Urinary bladder (tissue), 3 donors: ENCODE measurements at regions not wholly inside any gene's neighbourhood (a gene's known extent, or its start where the extent isn't known, plus 50 kb on each side); places are given as distances from the start of the nearest gene placed in this dataset.
"Not testable (repeated sequence)": the region's sequence is repeated elsewhere in the genome, so short reads cannot be mapped to it uniquely, and the experiment has no call there.

Experiments used
- DNase-seq: peaks from one replicate; pipeline ENCODE4 v3.0.0-alpha.2; 2015; ENCODE audit errors: extremely low spot score
- H3K27ac ChIP-seq: one replicate; pipeline ENCODE4 v1.5.1; 2013; ENCODE audit warnings: low read depth, mild to moderate bottlenecking, moderate library complexity
- H3K36me3 ChIP-seq: one replicate; pipeline ENCODE4 v1.6.1; 2013; ENCODE audit warnings: mild to moderate bottlenecking, moderate library complexity; ENCODE audit not compliant: insufficient read depth
- H3K4me1 ChIP-seq: one replicate; pipeline ENCODE4 v1.6.1; 2013; ENCODE audit warnings: mild to moderate bottlenecking, moderate library complexity; ENCODE audit not compliant: insufficient read depth
- H3K4me3 ChIP-seq: one replicate; pipeline ENCODE4 v1.5.1; 2013; ENCODE audit warnings: low read depth, low read length
- WGBS: extraction: QIAGEN DNeasy Blood & Tissue Kit; methylation state at CpG from one replicate; pipeline ENCODE4 v1.1.7; 2013; 5-methylcytosine and 5-hydroxymethylcytosine counted together
- donor health status: healthy with polysubstance abuse.
- donor health status: healthy.

DNA sequence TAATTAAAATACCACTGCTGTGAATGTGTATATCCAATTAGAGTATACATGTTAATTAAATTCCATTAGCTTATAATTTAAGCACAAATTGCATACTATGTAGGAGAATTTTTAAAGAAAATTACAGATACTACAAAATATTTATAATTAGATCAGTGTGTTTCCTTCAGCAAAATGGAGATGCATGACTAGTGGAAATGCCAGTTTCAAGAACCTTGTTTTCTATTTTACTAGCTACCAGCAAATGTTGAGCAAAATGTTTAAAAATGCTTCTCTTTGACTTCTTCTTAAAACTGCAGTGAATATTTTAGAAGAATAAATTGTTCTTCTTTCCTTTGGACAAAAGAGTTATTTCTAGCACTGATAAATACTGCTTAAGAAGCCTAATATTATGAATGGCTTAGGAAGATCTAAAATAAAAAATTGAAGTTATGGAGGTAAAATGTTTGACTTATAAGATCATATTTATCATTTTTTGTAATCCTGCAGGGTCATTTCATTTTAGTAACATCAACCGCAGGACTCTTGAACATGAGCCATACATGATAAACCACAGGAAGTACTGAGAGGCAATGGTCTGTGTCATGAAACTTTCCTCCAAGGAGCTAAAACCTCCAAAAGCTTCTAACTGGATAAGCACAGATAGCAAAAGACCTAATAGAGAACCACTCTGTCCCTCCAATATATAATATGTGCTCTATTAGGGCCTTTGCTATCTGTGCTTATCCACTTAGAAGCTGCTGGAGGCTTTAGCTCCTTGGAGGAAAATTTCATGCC, 1066.0 kb upstream of the CELF2 start:
- Histone ChIP-seq H3K27ac (no peak overlapping the region), H3K4me1 (no peaks in the 10 kb centered on the region)
- 78% methylated on average over 1 of the region's 1 CpG for WGBS

DNA sequence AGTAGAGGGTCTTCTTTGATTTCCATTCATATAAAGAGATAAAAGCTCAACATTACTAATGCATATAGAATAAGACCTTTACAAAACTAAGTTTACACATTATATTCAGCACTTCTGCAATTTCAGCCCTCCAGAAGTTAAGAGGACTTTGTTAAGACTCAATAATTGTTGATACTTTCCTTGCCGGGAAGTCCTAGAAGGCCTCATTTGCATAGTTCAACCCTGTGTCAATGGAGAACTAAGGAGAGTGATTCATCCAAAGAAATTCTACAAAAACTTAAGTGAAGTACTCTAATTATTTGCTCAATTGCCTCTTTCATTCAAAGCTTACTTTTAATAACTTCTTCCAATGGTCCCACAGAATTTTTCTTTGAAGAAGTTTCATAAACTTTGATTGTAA, 1060.3 kb upstream of the CELF2 start:
- Histone ChIP-seq H3K27ac (no peak overlapping the region), H3K36me3 (no peaks in the 10 kb centered on the region), H3K4me1 (no peaks in the 10 kb centered on the region), H3K4me3 (no peak overlapping the region)
- no peak for DNase-seq
- WGBS, result 41% methylated on average over 1 of the region's 1 CpG

More for the DNA sequence above, 1066.0 kb upstream of the CELF2 start:
- DNase-seq, result no peak
- no peaks in the 10 kb centered on the region for H3K36me3 ChIP-seq
- no peak overlapping the region for H3K4me3 ChIP-seq

DNA sequence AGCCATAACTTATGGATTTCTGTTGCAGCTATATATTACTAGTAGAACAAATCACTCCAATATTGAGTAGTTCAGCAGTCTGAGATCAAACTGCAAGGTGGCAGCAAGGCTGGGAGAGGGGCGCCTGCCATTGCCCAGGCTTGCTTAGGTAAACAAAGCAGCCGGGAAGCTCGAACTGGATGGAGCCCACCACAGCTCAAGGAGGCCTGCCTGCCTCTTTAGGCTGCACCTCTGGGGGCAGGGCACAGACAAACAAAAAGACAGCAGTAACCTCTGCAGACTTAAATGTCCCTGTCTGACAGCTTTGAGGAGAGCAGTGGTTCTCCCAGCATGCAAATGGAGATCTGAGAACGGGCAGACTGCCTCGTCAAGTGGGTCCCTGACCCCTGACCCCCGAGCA, 1059.8 kb upstream of the CELF2 start:
- 59% methylated on average over 6 of the region's 6 CpGs for WGBS
- H3K27ac ChIP-seq, H3K36me3 ChIP-seq, H3K4me3 ChIP-seq, DNase-seq, H3K4me1 ChIP-seq: not testable (repeated sequence)

DNA sequence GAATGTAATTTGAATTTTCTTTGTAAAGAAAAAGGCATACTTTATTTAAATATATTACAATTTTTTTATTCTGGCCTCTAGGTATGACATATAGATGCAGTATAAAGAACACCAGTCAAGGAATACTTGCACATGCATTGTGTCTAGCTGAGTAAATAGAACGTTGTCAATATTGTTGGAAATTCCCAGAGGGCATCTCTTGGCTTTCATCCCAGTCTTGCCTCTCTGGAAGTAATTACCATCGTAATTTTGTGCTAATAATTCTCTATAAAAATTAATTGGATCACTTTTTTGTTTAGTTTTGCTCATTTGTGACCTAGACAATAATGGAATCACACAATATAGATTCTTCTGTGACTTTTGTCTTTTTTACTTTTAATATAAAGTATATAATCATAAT, 1052.3 kb upstream of the CELF2 start:
- no peaks in the 10 kb centered on the region for H3K36me3 ChIP-seq
- H3K27ac ChIP-seq, result no peak overlapping the region
- DNase-seq, result no peak
- 43% methylated on average over 2 of the region's 2 CpGs for WGBS
- H3K4me3 ChIP-seq, result no peak overlapping the region
- no peaks in the 10 kb centered on the region for H3K4me1 ChIP-seq

- Histone ChIP-seq H3K27ac (no peak overlapping the region), H3K36me3 (no peaks in the 10 kb centered on the region), H3K4me3 (no peak overlapping the region), H3K4me1 (no peaks in the 10 kb centered on the region)
- 95% methylated on average over 3 of the region's 3 CpGs for WGBS
- no peak for DNase-seq
Observed at GRCh38 chr10:9986786-9987185, 1030.9 kb upstream of the CELF2 start.

DNA sequence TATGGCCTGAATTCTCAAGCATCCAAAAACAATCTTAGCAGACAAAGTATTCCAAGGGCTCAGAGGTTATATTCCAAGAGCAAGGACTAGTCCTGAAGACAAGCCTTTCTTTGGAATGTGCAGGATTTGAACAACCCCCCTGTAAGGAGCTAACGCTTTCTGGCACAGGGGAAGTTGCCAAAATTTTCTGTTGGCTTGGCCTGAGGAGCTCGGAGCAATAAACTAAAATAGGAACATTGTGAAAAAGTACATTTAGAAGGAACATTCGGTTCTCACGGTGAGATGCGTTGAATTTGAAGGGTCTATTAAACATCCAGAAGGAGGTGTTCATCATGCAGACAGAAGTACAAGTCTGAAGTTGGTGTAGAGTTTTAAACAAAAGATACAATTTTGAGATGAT, 1030.5 kb upstream of the CELF2 start:
- no peak overlapping the region for H3K27ac ChIP-seq
- peak; percentile 2 for DNase-seq
- no peaks in the 10 kb centered on the region for H3K36me3 ChIP-seq
- H3K4me1 ChIP-seq, result no peaks in the 10 kb centered on the region
- H3K4me3 ChIP-seq, result no peak overlapping the region
- WGBS, result 70% methylated on average over 5 of the region's 5 CpGs

DNA sequence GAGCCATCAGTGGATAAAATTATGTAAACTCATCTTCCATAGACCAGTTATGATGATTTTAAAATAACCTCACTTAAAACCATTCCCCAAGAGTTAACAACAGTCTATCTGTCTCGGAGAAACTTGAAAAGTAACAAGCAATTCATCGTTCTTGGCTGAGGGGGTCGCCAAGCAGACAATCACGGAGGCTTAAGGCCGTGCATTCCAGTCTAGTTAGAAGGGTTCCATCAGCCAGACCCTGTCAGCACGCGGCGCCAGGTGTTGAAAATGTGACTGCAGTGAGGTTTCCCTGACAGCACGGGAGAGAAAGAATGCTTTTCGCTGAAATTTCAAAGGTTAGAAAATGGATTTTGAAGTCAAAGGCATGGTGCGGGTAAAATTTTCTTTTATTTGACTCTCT, 1025.0 kb upstream of the CELF2 start:
- H3K4me1 ChIP-seq, result no peaks in the 10 kb centered on the region
- 34% methylated on average over 11 of the region's 11 CpGs for WGBS
- H3K36me3 ChIP-seq, result no peaks in the 10 kb centered on the region
- no peak overlapping the region for H3K4me3 ChIP-seq
- no peak for DNase-seq
- no peak overlapping the region for H3K27ac ChIP-seq

DNA sequence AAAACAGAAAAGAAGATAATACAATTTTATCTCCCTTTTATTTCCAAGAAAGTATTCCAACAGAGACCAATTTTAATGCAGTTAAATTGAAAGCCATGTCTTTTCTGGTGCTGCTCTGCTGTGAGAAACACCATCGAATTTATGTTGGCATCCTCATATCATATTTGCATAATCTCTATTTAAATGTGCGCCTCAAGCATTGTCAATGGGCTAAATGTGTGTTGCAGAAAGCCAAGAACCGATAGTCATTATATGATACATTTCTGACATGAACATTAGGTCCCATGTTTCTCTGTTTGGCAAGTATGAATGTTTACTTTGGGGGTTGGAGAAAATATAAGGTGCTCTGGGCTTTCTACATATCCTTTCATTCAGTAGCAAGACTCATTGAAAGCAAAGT, 1023.5 kb upstream of the CELF2 start:
- no peak overlapping the region for H3K27ac ChIP-seq
- no peak for DNase-seq
- no peaks in the 10 kb centered on the region for H3K4me1 ChIP-seq
- H3K4me3 ChIP-seq, result no peak overlapping the region
- H3K36me3 ChIP-seq, result no peaks in the 10 kb centered on the region
- WGBS, result 78% methylated on average over 3 of the region's 3 CpGs

DNA sequence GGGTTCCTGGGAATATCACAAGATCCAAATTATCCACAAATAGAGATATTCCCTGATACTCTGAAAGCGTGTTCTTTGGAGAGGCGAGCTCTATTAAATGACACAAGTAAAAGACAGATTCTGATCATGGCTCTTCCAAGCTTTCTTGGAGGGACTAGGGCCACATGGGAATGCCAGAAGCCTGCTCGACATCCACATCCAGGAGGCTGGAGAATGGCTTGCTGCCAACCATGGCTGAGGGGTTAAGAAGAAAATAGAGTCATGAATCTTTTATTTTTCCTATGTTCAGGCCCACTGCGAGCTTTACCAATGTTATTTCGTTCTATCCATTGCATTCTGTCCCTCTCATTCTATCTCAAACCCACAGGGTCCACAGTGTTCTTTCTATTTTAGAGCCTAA, 1018.0 kb upstream of the CELF2 start:
- no peak overlapping the region for H3K27ac ChIP-seq
- H3K36me3 ChIP-seq, result no peaks in the 10 kb centered on the region
- no peaks in the 10 kb centered on the region for H3K4me1 ChIP-seq
- no peak overlapping the region for H3K4me3 ChIP-seq
- WGBS, result 91% methylated on average over 5 of the region's 5 CpGs
- DNase-seq, result no peak

DNA sequence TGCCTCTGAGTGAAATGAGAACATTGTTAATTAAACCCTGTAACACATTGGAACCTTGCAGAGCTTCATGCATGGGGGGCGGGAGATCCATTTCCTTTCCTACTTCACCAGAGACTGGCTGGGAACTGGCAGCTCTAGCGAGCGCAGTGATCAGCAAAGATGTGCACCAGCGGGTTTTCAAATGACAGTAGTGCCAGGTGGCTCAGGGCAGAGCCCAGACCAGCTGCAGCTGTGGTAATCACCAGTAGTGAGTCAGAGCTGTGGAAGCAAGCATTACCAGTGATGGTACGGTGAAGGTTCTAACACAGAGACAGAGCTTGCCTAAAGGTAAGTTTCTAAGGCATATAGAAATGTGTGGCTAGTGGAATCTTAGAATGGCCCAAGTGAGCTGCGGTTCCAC, 1009.7 kb upstream of the CELF2 start:
- H3K4me3 ChIP-seq, result no peak overlapping the region
- WGBS, result 96% methylated on average over 6 of the region's 6 CpGs
- H3K4me1 ChIP-seq, result no peaks in the 10 kb centered on the region
- DNase-seq, result no peak
- H3K36me3 ChIP-seq, result no peaks in the 10 kb centered on the region
- H3K27ac ChIP-seq, result no peak overlapping the region

DNA sequence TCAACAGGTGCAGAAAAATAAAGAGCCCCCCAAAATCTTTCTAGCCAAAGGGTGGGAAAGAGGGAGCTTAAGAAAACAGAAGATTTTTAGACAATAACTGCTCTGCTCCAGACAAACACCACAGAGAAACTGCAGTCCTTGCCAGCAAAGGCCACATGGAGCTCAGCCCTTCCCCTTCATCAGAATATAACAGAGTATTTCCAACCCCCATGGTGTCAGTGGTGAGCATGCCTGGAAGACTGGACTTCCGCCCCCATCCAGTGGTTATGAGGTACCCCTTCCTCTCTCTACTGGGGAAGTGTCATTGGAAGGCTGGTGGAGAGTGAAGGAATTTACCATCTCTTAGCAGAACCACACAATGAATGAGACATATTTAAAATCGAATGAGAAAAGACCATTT, 1007.3 kb upstream of the CELF2 start:
- DNase-seq, result no peak
- WGBS, result 90% methylated on average over 2 of the region's 2 CpGs
- H3K36me3 ChIP-seq, result no peaks in the 10 kb centered on the region
- no peaks in the 10 kb centered on the region for H3K4me1 ChIP-seq
- H3K27ac ChIP-seq, result no peak overlapping the region
- H3K4me3 ChIP-seq, result no peak overlapping the region

GRCh38 chr10:10014846-10015245, 1002.8 kb upstream of the CELF2 start:
- 94% methylated on average over 1 of the region's 1 CpG for WGBS
- H3K27ac ChIP-seq, result no peak overlapping the region
- no peaks in the 10 kb centered on the region for H3K4me1 ChIP-seq

DNA sequence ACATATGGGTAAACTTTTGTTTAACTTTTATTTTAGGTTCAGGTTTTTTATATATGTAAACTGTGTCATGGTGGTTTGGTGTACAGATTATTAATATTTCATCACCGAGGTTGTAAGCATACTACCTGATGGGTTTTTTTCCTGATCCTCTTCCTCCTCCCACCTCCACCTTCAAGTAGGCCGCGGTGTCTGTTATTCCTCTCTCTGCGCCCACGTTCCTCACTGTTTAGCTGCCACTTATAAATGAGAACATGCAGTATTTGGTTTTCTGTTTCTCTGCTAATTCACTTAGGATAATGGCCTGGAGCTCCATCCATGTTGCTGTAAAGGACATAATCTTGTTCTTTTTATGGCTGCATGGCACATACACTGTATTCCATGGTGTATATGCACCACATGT, 1000.0 kb upstream of the CELF2 start:
- Histone ChIP-seq H3K27ac (no peak overlapping the region), H3K36me3 (no peaks in the 10 kb centered on the region), H3K4me1 (no peaks in the 10 kb centered on the region), H3K4me3 (no peak overlapping the region)
- WGBS, result 81% methylated on average over 5 of the region's 5 CpGs
- DNase-seq, result no peak

More at GRCh38 chr10:10014846-10015245, 1002.8 kb upstream of the CELF2 start:
- H3K36me3 ChIP-seq, result no peaks in the 10 kb centered on the region
- no peak for DNase-seq
- H3K4me3 ChIP-seq, result no peak overlapping the region

DNA sequence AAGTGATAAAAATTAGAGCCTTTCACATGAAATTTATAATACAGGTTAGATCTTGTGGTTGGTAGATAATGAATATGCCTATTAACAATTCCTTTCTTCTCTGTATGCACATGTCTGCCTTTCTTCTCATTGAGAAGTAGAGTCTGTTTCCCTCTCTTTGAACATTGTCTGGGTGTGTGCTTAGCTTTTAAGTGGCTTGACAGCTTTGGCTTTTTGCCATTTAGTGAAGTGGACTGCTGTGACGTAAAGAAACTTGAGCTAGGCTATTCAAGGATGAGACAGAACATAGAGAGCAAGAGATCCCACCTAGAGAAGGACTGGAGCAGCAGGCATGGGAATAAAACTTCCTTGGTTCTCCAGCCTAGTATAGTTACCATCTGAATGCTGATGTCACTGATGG, 996.7 kb upstream of the CELF2 start:
- no peak overlapping the region for H3K27ac ChIP-seq
- H3K4me1 ChIP-seq, result no peaks in the 10 kb centered on the region
- 73% methylated on average over 1 of the region's 1 CpG for WGBS
- no peak for DNase-seq
- no peaks in the 10 kb centered on the region for H3K36me3 ChIP-seq
- no peak overlapping the region for H3K4me3 ChIP-seq

DNA sequence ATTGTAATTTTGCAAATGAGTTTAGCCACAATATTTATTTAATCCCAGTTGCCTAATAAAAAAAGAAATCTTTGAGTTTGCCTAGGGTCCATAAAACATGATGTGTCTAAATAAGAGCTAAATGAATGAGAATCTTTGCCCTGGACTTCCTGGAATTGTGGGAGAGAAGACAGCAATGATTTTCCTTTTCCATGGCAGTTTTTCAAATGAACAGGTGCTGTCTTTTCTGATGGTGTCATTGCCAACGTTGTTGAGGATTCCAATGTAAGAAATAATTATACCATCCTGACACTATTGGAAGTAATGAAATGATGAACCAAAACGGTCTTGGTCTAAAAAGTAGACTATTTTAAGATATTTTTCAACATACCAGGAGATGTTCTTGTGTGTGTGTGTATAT, 984.7 kb upstream of the CELF2 start:
- Histone ChIP-seq H3K27ac (no peak overlapping the region), H3K4me1 (no peaks in the 10 kb centered on the region), H3K4me3 (no peak overlapping the region), H3K36me3 (no peaks in the 10 kb centered on the region)
- DNase-seq, result no peak
- WGBS, result 67% methylated on average over 2 of the region's 2 CpGs
